H9 (cell line): ENCODE measurements at regions not wholly inside any gene's neighbourhood (a gene's known extent, or its start where the extent isn't known, plus 50 kb on each side); places are given as distances from the start of the nearest gene placed in this dataset.
"Not testable (repeated sequence)": the region's sequence is repeated elsewhere in the genome, so short reads cannot be mapped to it uniquely, and the experiment has no call there.

Experiments used
- DNase-seq: peaks from one replicate; pipeline ENCODE4 v3.0.0-alpha.2; 2017
- H2AFZ ChIP-seq: one replicate; pipeline ENCODE4 v1.6.1; 2013; ENCODE audit warnings: mild to moderate bottlenecking, low read length, control low read depth, moderate library complexity
- H2AK5ac ChIP-seq: 2 replicates; pipeline ENCODE4 v1.6.1; 2013; ENCODE audit warnings: low read length, control low read depth, mixed read lengths; ENCODE audit not compliant: insufficient read length
- H2BK120ac ChIP-seq: one replicate; pipeline ENCODE4 v1.6.1; 2013; ENCODE audit warnings: low read depth, mild to moderate bottlenecking, low read length, control low read depth, inconsistent platforms; ENCODE audit not compliant: poor library complexity, severe bottlenecking
- H2BK12ac ChIP-seq: 2 replicates; pipeline ENCODE4 v1.6.1; 2013; ENCODE audit warnings: low read length, control low read depth, mixed read lengths, low read depth; ENCODE audit not compliant: insufficient read length
- H2BK15ac ChIP-seq: 2 replicates; pipeline ENCODE4 v1.6.1; 2013; ENCODE audit warnings: low read depth, low read length, control low read depth
- H2BK20ac ChIP-seq: one replicate; pipeline ENCODE4 v1.6.1; 2013; ENCODE audit warnings: low read depth, mild to moderate bottlenecking, low read length, control low read depth, inconsistent platforms; ENCODE audit not compliant: poor library complexity, severe bottlenecking
- H2BK5ac ChIP-seq: 2 replicates; pipeline ENCODE4 v1.6.1; 2013; ENCODE audit warnings: low read length, control low read depth, mixed read lengths; ENCODE audit not compliant: insufficient read length
- H3K14ac ChIP-seq: 2 replicates; pipeline ENCODE4 v1.6.1; 2013; ENCODE audit warnings: low read length, control low read depth; ENCODE audit not compliant: insufficient read depth
- H3K18ac ChIP-seq: 2 replicates; pipeline ENCODE4 v1.6.1; 2013; ENCODE audit warnings: low read depth, mild to moderate bottlenecking, mixed read lengths, low read length, control low read depth; ENCODE audit not compliant: insufficient read length
- H3K23ac ChIP-seq: 2 replicates; pipeline ENCODE4 v1.6.1; 2013; ENCODE audit warnings: low read length, control low read depth, mixed read lengths, low read depth; ENCODE audit not compliant: insufficient read length
- H3K23me2 ChIP-seq: 2 replicates; pipeline ENCODE4 v1.6.1; 2013; ENCODE audit warnings: low read depth, mild to moderate bottlenecking, mixed read lengths, low read length, control low read depth; ENCODE audit not compliant: insufficient read length, poor library complexity, severe bottlenecking
- H3K27ac ChIP-seq: 2 replicates; pipeline ENCODE4 v1.5.1; 2013; ENCODE audit warnings: low read length, control low read depth, mixed read lengths, low read depth; ENCODE audit not compliant: insufficient read length
- H3K27me3 ChIP-seq: 2 replicates; pipeline ENCODE4 v1.6.1; 2013; ENCODE audit warnings: low read length, control low read depth, inconsistent platforms; ENCODE audit not compliant: insufficient read depth
- H3K4ac ChIP-seq: 2 replicates; pipeline ENCODE4 v1.6.1; 2013; ENCODE audit warnings: low read depth, mild to moderate bottlenecking, control low read depth, inconsistent platforms, low read length, moderate library complexity
- H3K4me1 ChIP-seq: 2 replicates; pipeline ENCODE4 v1.6.1; 2013; ENCODE audit warnings: low read length, control low read depth, inconsistent platforms; ENCODE audit not compliant: insufficient read depth
- H3K4me2 ChIP-seq: 2 replicates; pipeline ENCODE4 v1.6.1; 2013; ENCODE audit warnings: low read length, control low read depth, mixed read lengths; ENCODE audit not compliant: insufficient read length, insufficient read depth
- H3K56ac ChIP-seq: 2 replicates; pipeline ENCODE4 v1.6.1; 2013; ENCODE audit warnings: low read depth, mild to moderate bottlenecking, mixed read lengths, low read length, control low read depth; ENCODE audit not compliant: insufficient read length
- H3K79me1 ChIP-seq: 2 replicates; pipeline ENCODE4 v1.6.1; 2013; ENCODE audit warnings: low read depth, mild to moderate bottlenecking, moderate library complexity, low read length, control low read depth, inconsistent platforms; ENCODE audit not compliant: insufficient read depth, poor library complexity, severe bottlenecking
- H3K79me2 ChIP-seq: 2 replicates; pipeline ENCODE4 v1.6.1; 2013; ENCODE audit warnings: low read length, control low read depth, inconsistent platforms; ENCODE audit not compliant: insufficient read depth
- H3K9ac ChIP-seq: 2 replicates; pipeline ENCODE4 v1.6.1; 2013; ENCODE audit warnings: low read length, control low read depth, mixed read lengths; ENCODE audit not compliant: insufficient read length; ENCODE audit errors: extremely low read depth
- H3K9me3 ChIP-seq: one replicate; pipeline ENCODE4 v1.6.1; 2013; ENCODE audit warnings: low read depth, low read length, inconsistent platforms; ENCODE audit not compliant: control insufficient read depth
- H3T11ph ChIP-seq: one replicate; pipeline ENCODE4 v1.6.1; 2013; ENCODE audit warnings: mild to moderate bottlenecking, low read length, control low read depth, inconsistent platforms
- H4K20me1 ChIP-seq: one replicate; pipeline ENCODE4 v1.6.1; 2013; ENCODE audit not compliant: control insufficient read depth, insufficient read length, insufficient read depth
- H4K5ac ChIP-seq: 2 replicates; pipeline ENCODE4 v1.6.1; 2013; ENCODE audit warnings: low read depth, mild to moderate bottlenecking, mixed read lengths, low read length, control low read depth; ENCODE audit not compliant: insufficient read length
- H4K8ac ChIP-seq: replicated peaks from 2 replicates; pipeline ENCODE4 v1.6.1; 2013; ENCODE audit warnings: low read length, control low read depth, mixed read lengths, low read depth; ENCODE audit not compliant: insufficient read length
- H4K91ac ChIP-seq: 2 replicates; pipeline ENCODE4 v1.6.1; 2013; ENCODE audit warnings: low read depth, mild to moderate bottlenecking, moderate library complexity, mixed read lengths, low read length, control low read depth; ENCODE audit not compliant: insufficient read length
- H3K27ac Mint-ChIP-seq, 3 experiments: 2 replicates in 2 of 3; 3 replicates in 1 of 3; pipeline ENCODE4 v1.8.0; 2020 to 2021; ENCODE audit warnings: mixed read lengths in 3 of 3, mild to moderate bottlenecking in 1 of 3, moderate library complexity in 1 of 3
- H3K27me3 Mint-ChIP-seq: 2 replicates; pipeline ENCODE4 v1.8.0; 2021; ENCODE audit warnings: low read depth, mild to moderate bottlenecking, moderate library complexity, mixed read lengths
- H3K36me3 Mint-ChIP-seq, 3 experiments: 2 replicates in 2 of 3; 3 replicates in 1 of 3; pipeline ENCODE4 v1.8.0; 2020 to 2021; ENCODE audit warnings: low read depth in 3 of 3, mixed read lengths in 3 of 3; ENCODE audit not compliant: insufficient read depth in 1 of 3
- H3K4me1 Mint-ChIP-seq, 2 experiments: 2 replicates each; pipeline ENCODE4 v1.8.0; 2020; ENCODE audit warnings: mixed read lengths in 2 of 2
- H3K4me3 Mint-ChIP-seq, 2 experiments: 2 replicates in 1 of 2; 3 replicates in 1 of 2; pipeline ENCODE4 v1.8.0; 2020 to 2021; ENCODE audit warnings: mild to moderate bottlenecking in 2 of 2, mixed read lengths in 2 of 2, moderate library complexity in 1 of 2
- H3K9me3 Mint-ChIP-seq, 2 experiments: 2 replicates in 1 of 2; 3 replicates in 1 of 2; pipeline ENCODE4 v1.8.0; 2020; ENCODE audit warnings: mild to moderate bottlenecking in 2 of 2, mixed read lengths in 2 of 2, moderate library complexity in 1 of 2
- WGBS: extraction: QIAGEN DNeasy Blood & Tissue Kit; methylation state at CpG from one replicate; pipeline ENCODE4 v1.1.7; 2013; ENCODE audit warnings: missing lambda C conversion rate, low lambda C conversion rate, mixed read lengths; ENCODE audit not compliant: insufficient read length; ENCODE audit errors: extremely low coverage; 5-methylcytosine and 5-hydroxymethylcytosine counted together

DNA sequence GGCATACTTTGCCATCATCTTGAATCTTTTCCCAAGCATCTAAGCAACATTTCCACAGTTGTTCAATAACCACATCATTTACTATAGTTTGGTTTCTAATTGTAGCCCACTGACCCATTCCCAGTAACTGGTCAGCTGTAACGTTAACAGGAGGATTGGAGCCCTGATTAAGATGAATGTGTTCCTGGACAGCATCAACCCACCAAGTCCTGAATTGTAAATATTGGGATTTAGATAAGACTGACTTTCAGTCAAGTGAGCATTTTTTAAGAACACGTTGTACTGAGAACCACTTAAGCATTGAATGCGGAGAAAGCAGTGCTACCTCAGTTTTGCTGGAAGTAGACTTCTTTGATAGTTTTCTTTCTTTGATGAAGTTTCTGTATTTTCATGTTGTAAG lies 53.3 kb upstream of the ARL4D start:
- not testable (repeated sequence) for H2BK120ac ChIP-seq, H2AFZ ChIP-seq, H2AK5ac ChIP-seq, H3K9ac ChIP-seq, H3K27ac ChIP-seq, H2BK20ac ChIP-seq, H2BK12ac ChIP-seq, DNase-seq, H3K27me3 ChIP-seq, H3K18ac ChIP-seq, H2BK5ac ChIP-seq, H3K23me2 ChIP-seq, H3K27me3 Mint-ChIP-seq, H4K20me1 ChIP-seq, H3K23ac ChIP-seq, H4K91ac ChIP-seq, H3K79me1 ChIP-seq, H3K14ac ChIP-seq, H3K4me3 Mint-ChIP-seq, H3K79me2 ChIP-seq, H4K8ac ChIP-seq, H3K4me2 ChIP-seq, H2BK15ac ChIP-seq, H4K5ac ChIP-seq, H3T11ph ChIP-seq, H3K56ac ChIP-seq, H3K4me1 ChIP-seq, H3K4ac ChIP-seq, H3K27ac Mint-ChIP-seq
- Mint-ChIP-seq H3K36me3 (peaks cover 35 to 48% (median 39%) of the 10 kb centered on the region in 3 experiments), H3K9me3 (peaks cover 37 to 39% of the 10 kb centered on the region in 2 experiments), H3K4me1 (peaks cover 31 to 34% of the 10 kb centered on the region in 2 experiments)
- H3K9me3 ChIP-seq, result peaks cover 31% of the 10 kb centered on the region
- no CpG with 5 or more reads among the region's 3 CpGs for WGBS
